Fibroblast of villous mesenchyme (primary cell): ENCODE measurements at regions not wholly inside any gene's neighbourhood (a gene's known extent, or its start where the extent isn't known, plus 50 kb on each side); places are given as distances from the start of the nearest gene placed in this dataset.

Source experiments
- DNase-seq: peaks from one replicate; pipeline ENCODE4 v3.0.0-alpha.2; 2010; ENCODE audit warnings: low read depth
- H3K4me3 ChIP-seq: 2 replicates; pipeline ENCODE4 v1.5.1; 2011; ENCODE audit warnings: low read depth, mild to moderate bottlenecking, low read length
- CTCF ChIP-seq: IDR thresholded peaks from 2 replicates; pipeline ENCODE4 v1.5.1; 2012; ENCODE audit warnings: low read depth, mild to moderate bottlenecking, low read length; ENCODE audit not compliant: insufficient read depth

GRCh38 chr5:4018007-4018406 is 422.4 kb downstream of the IRX1 start:
- no peak overlapping the region for H3K4me3 ChIP-seq
- TF ChIP-seq CTCF = no peak
- DNase-seq = no peak

GRCh38 chr5:4019009-4019769 is 423.6 kb downstream of the IRX1 start:
- H3K4me3 ChIP-seq = no peak overlapping the region
- TF ChIP-seq CTCF = no peak
- DNase-seq = no peak

- no peak for TF ChIP-seq CTCF
- no peak overlapping the region for H3K4me3 ChIP-seq
- no peak for DNase-seq
These were observed 424.2 kb downstream of the IRX1 start for GRCh38 chr5:4019841-4020240.

- no peak for DNase-seq
- H3K4me3 ChIP-seq = no peak overlapping the region
- TF ChIP-seq CTCF = no peak
These were observed 424.8 kb downstream of the IRX1 start for GRCh38 chr5:4020400-4020799.

- DNase-seq = no peak
- TF ChIP-seq CTCF = no peak
- H3K4me3 ChIP-seq = no peak overlapping the region
These were observed 426.5 kb downstream of the IRX1 start for GRCh38 chr5:4022056-4022670.

GRCh38 chr5:4023091-4023752 is 427.6 kb downstream of the IRX1 start:
- H3K4me3 ChIP-seq = no peak overlapping the region
- DNase-seq = no peak
- no peak for TF ChIP-seq CTCF
